ENCODE measurements at regions not wholly inside any gene's neighbourhood (a gene's known extent, or its start where the extent isn't known, plus 50 kb on each side); places are given as distances from the start of the nearest gene placed in this dataset.

GRCh38 chr18:44031063-44031462 lies 649.6 kb upstream of the SETBP1 start:
- no peak for TF ChIP-seq CTCF (IDR thresholded peaks at IDR 0.05)
- no peak for TF ChIP-seq EZH2 (IDR thresholded peaks at IDR 0.05; ENCODE audit: borderline replicate concordance, insufficient read depth, low read depth, low read length, poor library complexity, severe bottlenecking)

All from B cell (primary cell).